T-cell (primary cell): ENCODE measurements at regions not wholly inside any gene's neighbourhood (a gene's known extent, or its start where the extent isn't known, plus 50 kb on each side); places are given as distances from the start of the nearest gene placed in this dataset.

Experiments used
- ATAC-seq, 4 experiments: fragments of 200-7000 bp in 3 of 4; fragments of 150-1000 bp in 1 of 4; cut with Tn5 transposase; replicated peaks in 1 of 4; 1 replicate in 3 of 4; 2 replicates in 1 of 4; pipeline ENCODE4 v1.10.0; 2021; ENCODE audit warnings: moderate library complexity in 3 of 4, mild to moderate bottlenecking in 2 of 4, moderate number of reproducible peaks in 1 of 4
- CTCF ChIA-PET, 2 donors: fragments of 300-600 bp; sonication (Branson Sonifier 250); formaldehyde crosslinking; loops; one replicate each; lab custom pipeline; 2022; ENCODE audit warnings: antibody characterized with exemption in 2 of 2; lab: Charles Lee
- POLR2A ChIA-PET, 2 donors: fragments of 300-600 bp; sonication (Branson Sonifier 250); formaldehyde crosslinking; loops; one replicate each; lab custom pipeline; 2022; ENCODE audit warnings: antibody characterized with exemption in 2 of 2; lab: Charles Lee
- DNase-seq, 35 experiments: peaks; one replicate each; pipeline versions ENCODE4 v3.0.0 to v3.0.0-alpha.2; 2013 to 2023
- H3K27ac ChIP-seq: one replicate; pipeline ENCODE4 v1.5.1; 2013; ENCODE audit warnings: low read length
- H3K27me3 ChIP-seq, 2 experiments: replicated peaks in 1 of 2; 1 replicate in 1 of 2; 2 replicates in 1 of 2; pipeline versions ENCODE4 v1.6.1 to v1.7.0; 2013; ENCODE audit warnings: low read length in 1 of 2, mixed read lengths in 1 of 2; ENCODE audit not compliant: control insufficient read depth in 2 of 2, insufficient read depth in 2 of 2; ENCODE audit errors: extremely low read depth in 1 of 2
- H3K36me3 ChIP-seq, 2 donors: 1 replicate in 1 of 2; 2 replicates in 1 of 2; pipeline versions ENCODE4 v1.6.1 to v1.7.0; 2013; ENCODE audit warnings: low read length in 1 of 2; ENCODE audit not compliant: control insufficient read depth in 2 of 2, insufficient read depth in 1 of 2; ENCODE audit errors: extremely low read depth in 1 of 2
- H3K4me1 ChIP-seq, 2 experiments: 1 replicate in 1 of 2; 2 replicates in 1 of 2; pipeline versions ENCODE4 v1.6.1 to v1.7.0; 2013; ENCODE audit warnings: low read length in 2 of 2, mixed read lengths in 1 of 2; ENCODE audit not compliant: insufficient read depth in 2 of 2, control insufficient read depth in 1 of 2; ENCODE audit errors: extremely low read depth in 1 of 2
- H3K4me3 ChIP-seq, 2 donors: 1 replicate in 1 of 2; 2 replicates in 1 of 2; pipeline versions ENCODE4 v1.5.1 to v1.7.0; 2013; ENCODE audit warnings: mild to moderate bottlenecking in 2 of 2, low read length in 1 of 2, moderate library complexity in 1 of 2; ENCODE audit not compliant: control insufficient read depth in 1 of 2; ENCODE audit errors: extremely low read depth in 1 of 2
- H3K9me3 ChIP-seq: 2 replicates; pipeline ENCODE4 v1.7.0; 2013
- H3K27ac Mint-ChIP-seq, 2 donors: one replicate each; pipeline ENCODE4 v1.8.0; 2020 to 2021; ENCODE audit warnings: mild to moderate bottlenecking in 2 of 2, mixed read lengths in 2 of 2
- H3K27me3 Mint-ChIP-seq, 2 donors: one replicate each; pipeline ENCODE4 v1.8.0; 2021 to 2022; ENCODE audit warnings: mixed read lengths in 2 of 2
- H3K36me3 Mint-ChIP-seq: one replicate; pipeline ENCODE4 v1.8.0; 2021; ENCODE audit warnings: mixed read lengths
- H3K4me1 Mint-ChIP-seq, 3 donors: one replicate each; pipeline ENCODE4 v1.8.0; 2020 to 2022; ENCODE audit warnings: mixed read lengths in 3 of 3, mild to moderate bottlenecking in 1 of 3
- H3K4me3 Mint-ChIP-seq, 3 donors: one replicate each; pipeline ENCODE4 v1.8.0; 2020 to 2022; ENCODE audit warnings: mild to moderate bottlenecking in 3 of 3, mixed read lengths in 3 of 3, moderate library complexity in 3 of 3
- H3K9me3 Mint-ChIP-seq, 3 donors: one replicate each; pipeline ENCODE4 v1.8.0; 2020 to 2022; ENCODE audit warnings: mixed read lengths in 3 of 3
- WGBS: methylation state at CpG from one replicate; pipeline ENCODE4 v1.1.5; 2013; ENCODE audit warnings: missing lambda C conversion rate; ENCODE audit not compliant: insufficient coverage; 5-methylcytosine and 5-hydroxymethylcytosine counted together

GRCh38 chr18:25734336-25734735 lies 356.1 kb downstream of the SS18 start:
- no peaks in the 10 kb centered on the region for H3K4me1 ChIP-seq
- no peak overlapping the region for H3K27ac Mint-ChIP-seq
- peaks cover 0 to 4% of the 10 kb centered on the region in 2 experiments for H3K27me3 ChIP-seq
- ATAC-seq (no peak), DNase-seq (no peak)
- no peaks in the 10 kb centered on the region for H3K36me3 Mint-ChIP-seq
- no CpG with 5 or more reads among the region's 2 CpGs for WGBS
- H3K4me1 Mint-ChIP-seq = no peaks in the 10 kb centered on the region
- H3K4me3 ChIP-seq = no peak overlapping the region
- POLR2A ChIA-PET = no interaction called here
- no peaks in the 10 kb centered on the region for H3K9me3 ChIP-seq
- H3K27ac ChIP-seq = no peak overlapping the region
- H3K9me3 Mint-ChIP-seq = peaks cover 2 to 10% (median 4%) of the 10 kb centered on the region in 3 donors
- CTCF ChIA-PET = no interaction called here
- no peaks in the 10 kb centered on the region for H3K36me3 ChIP-seq
- H3K27me3 Mint-ChIP-seq = peaks cover 5 to 10% of the 10 kb centered on the region in 2 donors
- H3K4me3 Mint-ChIP-seq = no peak overlapping the region

GRCh38 chr18:25732862-25733261 lies 357.6 kb downstream of the SS18 start:
- CTCF ChIA-PET = no interaction called here
- no peak overlapping the region for H3K27ac ChIP-seq
- no peaks in the 10 kb centered on the region for H3K36me3 ChIP-seq
- Mint-ChIP-seq H3K4me3 (no peak overlapping the region), H3K36me3 (no peaks in the 10 kb centered on the region), H3K4me1 (no peaks in the 10 kb centered on the region), H3K9me3 (peaks cover 2 to 10% (median 4%) of the 10 kb centered on the region in 3 donors), H3K27ac (no peak overlapping the region), H3K27me3 (peaks cover 6 to 7% of the 10 kb centered on the region in 2 donors)
- POLR2A ChIA-PET = no interaction called here
- ATAC-seq = no peak
- H3K27me3 ChIP-seq = no peaks in the 10 kb centered on the region
- no peak overlapping the region for H3K4me3 ChIP-seq
- no CpG with 5 or more reads among the region's 2 CpGs for WGBS
- no peak for DNase-seq
- H3K9me3 ChIP-seq = no peaks in the 10 kb centered on the region
- H3K4me1 ChIP-seq = no peaks in the 10 kb centered on the region

- Mint-ChIP-seq H3K27ac (no peak overlapping the region), H3K36me3 (no peaks in the 10 kb centered on the region), H3K27me3 (peaks cover 11 to 12% of the 10 kb centered on the region in 2 donors), H3K4me3 (no peak overlapping the region), H3K9me3 (peaks cover 2 to 10% (median 4%) of the 10 kb centered on the region in 3 donors), H3K4me1 (no peaks in the 10 kb centered on the region)
- H3K4me3 ChIP-seq = no peak overlapping the region
- CTCF ChIA-PET = no interaction called here
- no peak for DNase-seq
- ATAC-seq = no peak
- WGBS = 60% methylated on average over 1 of the region's 1 CpG
- H3K27me3 ChIP-seq = peaks cover 0 to 5% of the 10 kb centered on the region in 2 experiments
- no peak overlapping the region for H3K27ac ChIP-seq
- H3K36me3 ChIP-seq = no peaks in the 10 kb centered on the region
- H3K9me3 ChIP-seq = no peaks in the 10 kb centered on the region
- H3K4me1 ChIP-seq = peaks cover 0 to 3% of the 10 kb centered on the region in 2 experiments
- POLR2A ChIA-PET = no interaction called here
Measured at GRCh38 chr18:25729072-25729471, 361.3 kb downstream of the SS18 start.

- Mint-ChIP-seq H3K36me3 (no peaks in the 10 kb centered on the region), H3K27me3 (peaks cover 11 to 12% of the 10 kb centered on the region in 2 donors), H3K4me1 (no peaks in the 10 kb centered on the region), H3K9me3 (peaks cover 2 to 10% (median 4%) of the 10 kb centered on the region in 3 donors), H3K4me3 (no peak overlapping the region), H3K27ac (no peak overlapping the region)
- Histone ChIP-seq H3K4me1 (peaks cover 0 to 3% of the 10 kb centered on the region in 2 experiments), H3K27me3 (peaks cover 0 to 5% of the 10 kb centered on the region in 2 experiments), H3K36me3 (no peaks in the 10 kb centered on the region), H3K4me3 (no peak overlapping the region), H3K9me3 (no peaks in the 10 kb centered on the region), H3K27ac (no peak overlapping the region)
- ChIA-PET POLR2A (no interaction called here), CTCF (no interaction called here)
- WGBS = 53% methylated on average over 2 of the region's 5 CpGs
- peak in 2 of 35 experiments; percentile 1 for DNase-seq
- no peak for ATAC-seq
Measured at GRCh38 chr18:25727281-25727985, 363.0 kb downstream of the SS18 start.

GRCh38 chr18:25726298-25726697 lies 364.1 kb downstream of the SS18 start:
- H3K27ac ChIP-seq = no peak overlapping the region
- H3K4me1 ChIP-seq = peaks cover 0 to 3% of the 10 kb centered on the region in 2 experiments
- H3K27me3 ChIP-seq = peaks cover 0 to 5% of the 10 kb centered on the region in 2 experiments
- 65% methylated on average over 5 of the region's 11 CpGs for WGBS
- H3K36me3 Mint-ChIP-seq = no peaks in the 10 kb centered on the region
- no peaks in the 10 kb centered on the region for H3K36me3 ChIP-seq
- peaks cover 2 to 10% (median 4%) of the 10 kb centered on the region in 3 donors for H3K9me3 Mint-ChIP-seq
- ATAC-seq (no peak), DNase-seq (no peak)
- H3K9me3 ChIP-seq = no peaks in the 10 kb centered on the region
- no peaks in the 10 kb centered on the region for H3K4me1 Mint-ChIP-seq
- CTCF ChIA-PET = no interaction called here
- no peak overlapping the region for H3K27ac Mint-ChIP-seq
- POLR2A ChIA-PET = no interaction called here
- no peak overlapping the region for H3K4me3 ChIP-seq
- peaks cover 11 to 12% of the 10 kb centered on the region in 2 donors for H3K27me3 Mint-ChIP-seq
- no peak overlapping the region for H3K4me3 Mint-ChIP-seq

- Mint-ChIP-seq H3K36me3 (no peaks in the 10 kb centered on the region), H3K27me3 (peaks cover 11% of the 10 kb centered on the region in 2 donors), H3K9me3 (peaks cover 0 to 9% (median 2%) of the 10 kb centered on the region in 3 donors), H3K27ac (no peak overlapping the region), H3K4me3 (no peak overlapping the region), H3K4me1 (no peaks in the 10 kb centered on the region)
- H3K36me3 ChIP-seq = no peaks in the 10 kb centered on the region
- H3K27me3 ChIP-seq = peaks cover 0 to 5% of the 10 kb centered on the region in 2 experiments
- no peak overlapping the region for H3K4me3 ChIP-seq
- ChIA-PET POLR2A (no interaction called here), CTCF (no interaction called here)
- WGBS = no CpG with 5 or more reads among the region's 2 CpGs
- H3K27ac ChIP-seq = peak overlapping the region; percentile 34
- no peaks in the 10 kb centered on the region for H3K9me3 ChIP-seq
- DNase-seq = no peak
- H3K4me1 ChIP-seq = peaks cover 0 to 3% of the 10 kb centered on the region in 2 experiments
- no peak for ATAC-seq
Measured at GRCh38 chr18:25725501-25725900, 364.9 kb downstream of the SS18 start.
